ENCODE measurements at regions not wholly inside any gene's neighbourhood (a gene's known extent, or its start where the extent isn't known, plus 50 kb on each side); places are given as distances from the start of the nearest gene placed in this dataset.

DNA sequence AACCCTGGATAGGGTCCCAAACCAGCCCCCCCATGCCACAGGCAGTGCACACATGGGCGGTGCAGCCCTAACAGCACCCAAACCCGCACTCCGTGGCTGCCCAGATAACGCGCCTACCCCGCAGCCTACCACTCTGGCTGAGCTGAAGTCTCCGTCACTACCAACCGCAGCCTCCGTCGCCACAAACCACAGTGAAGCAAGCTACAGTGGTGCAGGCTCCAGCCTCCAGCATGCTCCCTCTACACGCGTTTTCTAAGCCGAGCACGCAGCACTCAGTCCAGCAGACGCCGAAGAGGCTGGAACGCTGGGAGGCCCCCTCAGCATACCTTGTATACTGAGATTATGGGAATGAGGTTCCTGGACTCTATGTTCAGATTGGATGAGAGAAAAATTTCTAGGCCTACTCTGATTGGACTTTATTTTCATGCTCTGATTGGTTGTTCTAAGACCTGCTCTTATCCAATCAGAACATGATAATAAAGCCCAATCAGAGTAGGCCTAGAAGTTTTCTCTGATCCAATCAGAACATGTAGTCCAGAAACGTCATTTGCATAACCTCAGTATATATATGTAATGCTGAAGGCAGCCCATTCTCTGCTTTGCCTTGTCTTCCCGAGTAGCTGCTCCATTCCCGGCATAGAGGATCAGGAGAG is 56.7 kb upstream of the C1QTNF9B start:
- H3K4me1 Mint-ChIP-seq (ENCODE audit: low read depth) = peaks cover 21% of the 10 kb centered on the region
- H3K27ac Mint-ChIP-seq = no peak overlapping the region
- no peaks in the 10 kb centered on the region for H3K36me3 Mint-ChIP-seq (ENCODE audit: low read depth)

DNA sequence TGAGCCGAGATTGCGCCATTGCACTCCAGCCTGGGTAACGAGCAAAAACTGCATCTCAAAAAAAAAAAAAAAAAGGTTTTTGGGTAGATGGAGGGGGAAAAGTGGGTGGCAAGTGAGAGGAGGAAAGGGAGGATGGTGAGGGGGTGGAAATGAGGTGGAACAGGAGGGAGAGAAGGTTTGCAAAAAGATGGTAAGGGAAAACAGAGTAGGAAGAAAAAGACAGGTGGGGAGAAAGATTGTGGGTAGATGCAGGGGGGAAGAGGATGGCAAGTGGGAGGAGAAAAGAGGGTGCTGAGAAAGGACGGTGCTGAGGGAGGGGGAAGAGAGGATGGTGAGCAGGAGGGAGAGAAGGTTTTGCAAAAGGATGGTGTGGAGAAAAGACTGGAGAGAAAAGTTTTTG is 57.8 kb upstream of the C1QTNF9B start:
- no peak overlapping the region for H3K4me3 Mint-ChIP-seq
- no peak for DNase-seq
- H3K27me3 Mint-ChIP-seq (ENCODE audit: insufficient read depth) = peaks cover 12% of the 10 kb centered on the region
- H3K27ac Mint-ChIP-seq = no peak overlapping the region
- H3K9me3 Mint-ChIP-seq = no peaks in the 10 kb centered on the region
- no peaks in the 10 kb centered on the region for H3K36me3 Mint-ChIP-seq (ENCODE audit: low read depth)
- no peak for TF ChIP-seq CTCF (IDR thresholded peaks at IDR 0.05)
- H3K4me1 Mint-ChIP-seq (ENCODE audit: low read depth) = peaks cover 28% of the 10 kb centered on the region

More for the DNA sequence above, 56.7 kb upstream of the C1QTNF9B start:
- TF ChIP-seq CTCF (IDR thresholded peaks at IDR 0.05) = no peak
- no peak for DNase-seq
- Mint-ChIP-seq H3K27me3 (ENCODE audit: insufficient read depth) (peaks cover 20% of the 10 kb centered on the region), H3K9me3 (no peaks in the 10 kb centered on the region), H3K4me3 (no peak overlapping the region)

DNA sequence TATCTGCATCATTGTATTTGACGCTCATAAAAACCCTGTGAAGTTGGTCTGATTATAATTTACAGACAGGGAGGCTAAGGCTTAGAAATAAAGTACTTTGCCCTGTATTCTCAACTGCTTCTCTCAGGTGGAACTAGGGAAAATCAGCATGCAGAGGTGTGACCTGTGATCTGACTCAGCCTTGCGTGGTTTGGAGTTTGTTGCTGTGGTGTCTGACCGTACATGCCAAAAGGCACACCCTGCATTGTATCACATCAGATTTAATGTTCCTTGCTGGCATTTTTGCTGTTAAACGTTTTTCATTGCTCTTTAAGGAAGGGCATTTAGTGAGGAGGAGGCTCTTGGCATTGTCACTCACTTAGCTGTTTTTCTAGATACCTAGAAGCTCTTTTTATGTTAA is 58.8 kb upstream of the C1QTNF9B start:
- Mint-ChIP-seq H3K4me3 (no peak overlapping the region), H3K27ac (no peak overlapping the region), H3K27me3 (ENCODE audit: insufficient read depth) (peaks cover 9% of the 10 kb centered on the region)

DNA sequence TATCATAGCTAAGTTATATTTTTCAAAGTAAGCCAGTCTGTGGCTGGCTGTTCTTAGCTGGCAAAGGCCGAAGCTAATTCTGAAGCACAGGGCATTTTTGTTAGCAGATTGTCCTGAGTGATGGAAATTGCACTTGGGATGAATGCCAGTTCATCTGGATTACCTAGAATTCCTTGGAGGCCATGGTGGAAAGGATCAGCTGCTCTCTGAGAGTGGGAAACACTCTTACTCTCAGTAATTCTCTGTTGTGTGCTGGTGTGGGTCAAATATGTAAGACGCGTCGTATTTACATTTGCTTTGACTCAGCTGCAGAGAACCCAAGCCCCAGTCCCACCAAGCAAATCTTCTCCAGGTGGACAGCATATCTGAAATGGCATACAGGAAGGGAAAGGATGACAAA is 60.7 kb upstream of the C1QTNF9B start:
- Mint-ChIP-seq H3K9me3 (no peaks in the 10 kb centered on the region), H3K27ac (no peak overlapping the region), H3K36me3 (ENCODE audit: low read depth) (no peaks in the 10 kb centered on the region), H3K4me3 (no peak overlapping the region), H3K27me3 (ENCODE audit: insufficient read depth) (peaks cover 9% of the 10 kb centered on the region), H3K4me1 (ENCODE audit: low read depth) (peaks cover 33% of the 10 kb centered on the region)
- no peak for DNase-seq
- no peak for TF ChIP-seq CTCF (IDR thresholded peaks at IDR 0.05)

More for the DNA sequence above, 58.8 kb upstream of the C1QTNF9B start:
- no peaks in the 10 kb centered on the region for H3K36me3 Mint-ChIP-seq (ENCODE audit: low read depth)
- peaks cover 33% of the 10 kb centered on the region for H3K4me1 Mint-ChIP-seq (ENCODE audit: low read depth)
- no peaks in the 10 kb centered on the region for H3K9me3 Mint-ChIP-seq
- TF ChIP-seq CTCF (IDR thresholded peaks at IDR 0.05) = no peak
- peak; percentile 41 for DNase-seq

GRCh38 chr13:23959231-23959862 is 62.0 kb upstream of the C1QTNF9B start:
- no peaks in the 10 kb centered on the region for H3K9me3 Mint-ChIP-seq
- H3K4me3 Mint-ChIP-seq = no peak overlapping the region
- TF ChIP-seq CTCF (IDR thresholded peaks at IDR 0.05) = no peak
- peak overlapping the region; percentile 56; the same call in 1 of the 2 replicates for H3K27ac Mint-ChIP-seq
- peaks cover 9% of the 10 kb centered on the region for H3K27me3 Mint-ChIP-seq (ENCODE audit: insufficient read depth)
- DNase-seq = no peak
- H3K4me1 Mint-ChIP-seq (ENCODE audit: low read depth) = peaks cover 42% of the 10 kb centered on the region
- H3K36me3 Mint-ChIP-seq (ENCODE audit: low read depth) = no peaks in the 10 kb centered on the region
